NB4 (cell line): ENCODE measurements at regions not wholly inside any gene's neighbourhood (a gene's known extent, or its start where the extent isn't known, plus 50 kb on each side); places are given as distances from the start of the nearest gene placed in this dataset.

Source experiments
- DNase-seq: peaks from one replicate; pipeline ENCODE4 v3.0.0; 2010; ENCODE audit warnings: low read depth
- H3K4me3 ChIP-seq: one replicate; pipeline ENCODE4 v1.5.1; 2011; ENCODE audit warnings: mild to moderate bottlenecking, low read depth, low read length, moderate library complexity
- MAX ChIP-seq: IDR thresholded peaks from 2 replicates; pipeline ENCODE4 v1.6.1; 2011; ENCODE audit warnings: low read depth, low read length
- MYC ChIP-seq: IDR thresholded peaks from 2 replicates; pipeline ENCODE4 v1.6.1; 2011; ENCODE audit warnings: low read depth, low read length
- POLR2A ChIP-seq: IDR thresholded peaks from 2 replicates; pipeline ENCODE4 v1.6.1; 2011; ENCODE audit warnings: mild to moderate bottlenecking; ENCODE audit not compliant: insufficient read length; ENCODE audit errors: extremely low read depth
- TF ChIP-seq, protein P1 (sequence below): IDR thresholded peaks from one replicate; pipeline ENCODE4 v1.5.1; 2012; ENCODE audit warnings: low read depth, low read length

DNA sequence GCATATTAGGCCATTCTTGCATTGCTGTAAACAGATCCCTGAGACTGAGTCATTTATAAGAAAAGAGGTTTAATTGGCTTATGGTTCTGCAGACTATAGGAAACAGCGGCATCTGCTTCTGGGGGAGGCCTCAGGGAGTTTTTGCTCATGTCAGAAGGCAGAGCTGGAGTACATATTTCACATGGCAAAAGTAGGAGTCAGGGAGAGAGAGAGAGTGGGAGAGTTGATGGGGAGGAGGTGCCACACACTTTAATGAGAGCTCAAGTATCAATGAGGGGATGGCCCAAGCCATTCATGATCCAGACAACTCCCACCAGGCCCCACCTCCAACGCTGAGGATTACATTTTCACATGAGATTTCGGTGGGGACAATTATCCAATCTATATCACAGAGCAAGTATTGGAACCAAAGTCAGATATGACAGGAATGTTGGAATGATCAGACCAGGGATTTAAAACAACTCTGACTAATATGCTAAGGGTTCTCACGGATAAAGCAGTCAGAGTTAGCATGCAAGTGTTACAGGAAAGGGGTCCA lies 795.3 kb upstream of the CELF2 start:
- no peak overlapping the region for H3K4me3 ChIP-seq
- TF ChIP-seq MYC (no peak), POLR2A (no peak)
- DNase-seq, result no peak

DNA sequence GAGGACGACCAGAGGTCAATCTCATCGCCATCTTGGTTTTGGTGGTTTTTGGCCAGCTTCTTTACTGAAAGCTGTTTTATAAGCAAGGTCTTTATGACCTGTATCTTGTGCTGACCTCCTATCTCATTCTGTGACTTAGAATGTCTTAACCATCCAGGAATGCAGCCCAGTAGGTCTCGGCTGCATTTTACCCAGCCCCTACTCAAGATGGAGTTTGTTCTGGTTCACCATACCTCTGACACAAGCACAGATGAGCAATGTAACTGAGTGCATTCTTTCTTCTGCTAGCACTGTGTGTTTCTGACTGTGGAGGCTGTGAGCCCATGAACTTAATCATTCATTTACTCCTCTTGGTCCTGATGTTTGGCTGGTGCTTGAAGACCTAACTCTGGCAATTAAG lies 794.5 kb upstream of the CELF2 start:
- TF ChIP-seq POLR2A, result no peak
- TF ChIP-seq MAX, result no peak
- no peak for TF ChIP-seq MYC
- TF ChIP-seq, protein P1, sequence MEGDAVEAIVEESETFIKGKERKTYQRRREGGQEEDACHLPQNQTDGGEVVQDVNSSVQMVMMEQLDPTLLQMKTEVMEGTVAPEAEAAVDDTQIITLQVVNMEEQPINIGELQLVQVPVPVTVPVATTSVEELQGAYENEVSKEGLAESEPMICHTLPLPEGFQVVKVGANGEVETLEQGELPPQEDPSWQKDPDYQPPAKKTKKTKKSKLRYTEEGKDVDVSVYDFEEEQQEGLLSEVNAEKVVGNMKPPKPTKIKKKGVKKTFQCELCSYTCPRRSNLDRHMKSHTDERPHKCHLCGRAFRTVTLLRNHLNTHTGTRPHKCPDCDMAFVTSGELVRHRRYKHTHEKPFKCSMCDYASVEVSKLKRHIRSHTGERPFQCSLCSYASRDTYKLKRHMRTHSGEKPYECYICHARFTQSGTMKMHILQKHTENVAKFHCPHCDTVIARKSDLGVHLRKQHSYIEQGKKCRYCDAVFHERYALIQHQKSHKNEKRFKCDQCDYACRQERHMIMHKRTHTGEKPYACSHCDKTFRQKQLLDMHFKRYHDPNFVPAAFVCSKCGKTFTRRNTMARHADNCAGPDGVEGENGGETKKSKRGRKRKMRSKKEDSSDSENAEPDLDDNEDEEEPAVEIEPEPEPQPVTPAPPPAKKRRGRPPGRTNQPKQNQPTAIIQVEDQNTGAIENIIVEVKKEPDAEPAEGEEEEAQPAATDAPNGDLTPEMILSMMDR, result no peak
- no peak overlapping the region for H3K4me3 ChIP-seq
- DNase-seq, result no peak

- TF ChIP-seq MAX, result no peak
- TF ChIP-seq MYC, result no peak
- no peak for TF ChIP-seq POLR2A
- DNase-seq, result no peak
- H3K4me3 ChIP-seq, result no peak overlapping the region
These were observed 792.5 kb upstream of the CELF2 start for GRCh38 chr10:10225136-10225676.

- no peak for DNase-seq
- H3K4me3 ChIP-seq, result no peak overlapping the region
- TF ChIP-seq POLR2A, result no peak
These were observed 784.4 kb upstream of the CELF2 start for GRCh38 chr10:10233229-10233628.

GRCh38 chr10:10235003-10235402 lies 782.7 kb upstream of the CELF2 start:
- DNase-seq, result no peak
- H3K4me3 ChIP-seq, result no peak overlapping the region
- TF ChIP-seq MYC (no peak), MAX (no peak), POLR2A (no peak)
- TF ChIP-seq, protein P1, result no peak

GRCh38 chr10:10247585-10247984 lies 770.1 kb upstream of the CELF2 start:
- no peak overlapping the region for H3K4me3 ChIP-seq
- TF ChIP-seq POLR2A (no peak), MYC (no peak), MAX (no peak)
- TF ChIP-seq, protein P1, result no peak
- DNase-seq, result no peak

DNA sequence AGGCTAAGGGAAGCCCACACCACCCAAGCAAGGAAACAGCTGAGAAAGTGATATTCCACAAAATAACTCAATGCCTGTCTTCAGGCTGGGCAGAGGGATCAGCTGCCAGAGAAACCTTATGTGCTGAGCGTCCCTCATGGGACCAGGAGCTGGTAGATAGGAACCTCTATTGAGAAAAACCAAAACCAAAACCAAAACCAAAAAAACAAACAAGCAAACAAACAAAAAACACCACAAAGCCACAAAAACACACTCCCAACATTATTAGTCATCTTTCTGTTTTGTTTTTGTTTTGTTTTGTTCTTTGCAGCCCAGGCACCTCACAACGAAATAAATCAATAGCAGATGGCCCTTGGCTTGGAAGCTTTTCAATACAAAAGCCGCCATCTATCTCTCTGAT lies 760.8 kb upstream of the CELF2 start:
- H3K4me3 ChIP-seq, result no peak overlapping the region
- no peak for DNase-seq
- no peak for TF ChIP-seq MAX
- no peak for TF ChIP-seq POLR2A
- TF ChIP-seq, protein P1, result no peak
- TF ChIP-seq MYC, result no peak
